H9 (cell line): ENCODE measurements at regions not wholly inside any gene's neighbourhood (a gene's known extent, or its start where the extent isn't known, plus 50 kb on each side); places are given as distances from the start of the nearest gene placed in this dataset.

Experiments
- DNase-seq: peaks from one replicate; pipeline ENCODE4 v3.0.0-alpha.2; 2017
- H2AFZ ChIP-seq: one replicate; pipeline ENCODE4 v1.6.1; 2013; ENCODE audit warnings: mild to moderate bottlenecking, low read length, control low read depth, moderate library complexity
- H2AK5ac ChIP-seq: 2 replicates; pipeline ENCODE4 v1.6.1; 2013; ENCODE audit warnings: low read length, control low read depth, mixed read lengths; ENCODE audit not compliant: insufficient read length
- H2BK120ac ChIP-seq: one replicate; pipeline ENCODE4 v1.6.1; 2013; ENCODE audit warnings: low read depth, mild to moderate bottlenecking, low read length, control low read depth, inconsistent platforms; ENCODE audit not compliant: poor library complexity, severe bottlenecking
- H2BK12ac ChIP-seq: 2 replicates; pipeline ENCODE4 v1.6.1; 2013; ENCODE audit warnings: low read length, control low read depth, mixed read lengths, low read depth; ENCODE audit not compliant: insufficient read length
- H2BK15ac ChIP-seq: 2 replicates; pipeline ENCODE4 v1.6.1; 2013; ENCODE audit warnings: low read depth, low read length, control low read depth
- H2BK20ac ChIP-seq: one replicate; pipeline ENCODE4 v1.6.1; 2013; ENCODE audit warnings: low read depth, mild to moderate bottlenecking, low read length, control low read depth, inconsistent platforms; ENCODE audit not compliant: poor library complexity, severe bottlenecking
- H2BK5ac ChIP-seq: 2 replicates; pipeline ENCODE4 v1.6.1; 2013; ENCODE audit warnings: low read length, control low read depth, mixed read lengths; ENCODE audit not compliant: insufficient read length
- H3K14ac ChIP-seq: 2 replicates; pipeline ENCODE4 v1.6.1; 2013; ENCODE audit warnings: low read length, control low read depth; ENCODE audit not compliant: insufficient read depth
- H3K18ac ChIP-seq: 2 replicates; pipeline ENCODE4 v1.6.1; 2013; ENCODE audit warnings: low read depth, mild to moderate bottlenecking, mixed read lengths, low read length, control low read depth; ENCODE audit not compliant: insufficient read length
- H3K23ac ChIP-seq: 2 replicates; pipeline ENCODE4 v1.6.1; 2013; ENCODE audit warnings: low read length, control low read depth, mixed read lengths, low read depth; ENCODE audit not compliant: insufficient read length
- H3K23me2 ChIP-seq: 2 replicates; pipeline ENCODE4 v1.6.1; 2013; ENCODE audit warnings: low read depth, mild to moderate bottlenecking, mixed read lengths, low read length, control low read depth; ENCODE audit not compliant: insufficient read length, poor library complexity, severe bottlenecking
- H3K27ac ChIP-seq: 2 replicates; pipeline ENCODE4 v1.5.1; 2013; ENCODE audit warnings: low read length, control low read depth, mixed read lengths, low read depth; ENCODE audit not compliant: insufficient read length
- H3K27me3 ChIP-seq: 2 replicates; pipeline ENCODE4 v1.6.1; 2013; ENCODE audit warnings: low read length, control low read depth, inconsistent platforms; ENCODE audit not compliant: insufficient read depth
- H3K4ac ChIP-seq: 2 replicates; pipeline ENCODE4 v1.6.1; 2013; ENCODE audit warnings: low read depth, mild to moderate bottlenecking, control low read depth, inconsistent platforms, low read length, moderate library complexity
- H3K4me1 ChIP-seq: 2 replicates; pipeline ENCODE4 v1.6.1; 2013; ENCODE audit warnings: low read length, control low read depth, inconsistent platforms; ENCODE audit not compliant: insufficient read depth
- H3K4me2 ChIP-seq: 2 replicates; pipeline ENCODE4 v1.6.1; 2013; ENCODE audit warnings: low read length, control low read depth, mixed read lengths; ENCODE audit not compliant: insufficient read length, insufficient read depth
- H3K56ac ChIP-seq: 2 replicates; pipeline ENCODE4 v1.6.1; 2013; ENCODE audit warnings: low read depth, mild to moderate bottlenecking, mixed read lengths, low read length, control low read depth; ENCODE audit not compliant: insufficient read length
- H3K79me1 ChIP-seq: 2 replicates; pipeline ENCODE4 v1.6.1; 2013; ENCODE audit warnings: low read depth, mild to moderate bottlenecking, moderate library complexity, low read length, control low read depth, inconsistent platforms; ENCODE audit not compliant: insufficient read depth, poor library complexity, severe bottlenecking
- H3K79me2 ChIP-seq: 2 replicates; pipeline ENCODE4 v1.6.1; 2013; ENCODE audit warnings: low read length, control low read depth, inconsistent platforms; ENCODE audit not compliant: insufficient read depth
- H3K9ac ChIP-seq: 2 replicates; pipeline ENCODE4 v1.6.1; 2013; ENCODE audit warnings: low read length, control low read depth, mixed read lengths; ENCODE audit not compliant: insufficient read length; ENCODE audit errors: extremely low read depth
- H3K9me3 ChIP-seq: one replicate; pipeline ENCODE4 v1.6.1; 2013; ENCODE audit warnings: low read depth, low read length, inconsistent platforms; ENCODE audit not compliant: control insufficient read depth
- H3T11ph ChIP-seq: one replicate; pipeline ENCODE4 v1.6.1; 2013; ENCODE audit warnings: mild to moderate bottlenecking, low read length, control low read depth, inconsistent platforms
- H4K20me1 ChIP-seq: one replicate; pipeline ENCODE4 v1.6.1; 2013; ENCODE audit not compliant: control insufficient read depth, insufficient read length, insufficient read depth
- H4K5ac ChIP-seq: 2 replicates; pipeline ENCODE4 v1.6.1; 2013; ENCODE audit warnings: low read depth, mild to moderate bottlenecking, mixed read lengths, low read length, control low read depth; ENCODE audit not compliant: insufficient read length
- H4K8ac ChIP-seq: replicated peaks from 2 replicates; pipeline ENCODE4 v1.6.1; 2013; ENCODE audit warnings: low read length, control low read depth, mixed read lengths, low read depth; ENCODE audit not compliant: insufficient read length
- H4K91ac ChIP-seq: 2 replicates; pipeline ENCODE4 v1.6.1; 2013; ENCODE audit warnings: low read depth, mild to moderate bottlenecking, moderate library complexity, mixed read lengths, low read length, control low read depth; ENCODE audit not compliant: insufficient read length
- H3K27ac Mint-ChIP-seq, 3 experiments: 2 replicates in 2 of 3; 3 replicates in 1 of 3; pipeline ENCODE4 v1.8.0; 2020 to 2021; ENCODE audit warnings: mixed read lengths in 3 of 3, mild to moderate bottlenecking in 1 of 3, moderate library complexity in 1 of 3
- H3K27me3 Mint-ChIP-seq: 2 replicates; pipeline ENCODE4 v1.8.0; 2021; ENCODE audit warnings: low read depth, mild to moderate bottlenecking, moderate library complexity, mixed read lengths
- H3K36me3 Mint-ChIP-seq, 3 experiments: 2 replicates in 2 of 3; 3 replicates in 1 of 3; pipeline ENCODE4 v1.8.0; 2020 to 2021; ENCODE audit warnings: low read depth in 3 of 3, mixed read lengths in 3 of 3; ENCODE audit not compliant: insufficient read depth in 1 of 3
- H3K4me1 Mint-ChIP-seq, 2 experiments: 2 replicates each; pipeline ENCODE4 v1.8.0; 2020; ENCODE audit warnings: mixed read lengths in 2 of 2
- H3K4me3 Mint-ChIP-seq, 2 experiments: 2 replicates in 1 of 2; 3 replicates in 1 of 2; pipeline ENCODE4 v1.8.0; 2020 to 2021; ENCODE audit warnings: mild to moderate bottlenecking in 2 of 2, mixed read lengths in 2 of 2, moderate library complexity in 1 of 2
- H3K9me3 Mint-ChIP-seq, 2 experiments: 2 replicates in 1 of 2; 3 replicates in 1 of 2; pipeline ENCODE4 v1.8.0; 2020; ENCODE audit warnings: mild to moderate bottlenecking in 2 of 2, mixed read lengths in 2 of 2, moderate library complexity in 1 of 2
- WGBS: extraction: QIAGEN DNeasy Blood & Tissue Kit; methylation state at CpG from one replicate; pipeline ENCODE4 v1.1.7; 2013; ENCODE audit warnings: missing lambda C conversion rate, low lambda C conversion rate, mixed read lengths; ENCODE audit not compliant: insufficient read length; ENCODE audit errors: extremely low coverage; 5-methylcytosine and 5-hydroxymethylcytosine counted together
- TF ChIP-seq, protein P1 (sequence below): fragments of 200-600 bp; sonication (generic); conservative IDR thresholded peaks from 3 replicates; pipeline ENCODE4 v1.8.0; 2021; ENCODE audit warnings: antibody characterized with exemption, mild to moderate bottlenecking

DNA sequence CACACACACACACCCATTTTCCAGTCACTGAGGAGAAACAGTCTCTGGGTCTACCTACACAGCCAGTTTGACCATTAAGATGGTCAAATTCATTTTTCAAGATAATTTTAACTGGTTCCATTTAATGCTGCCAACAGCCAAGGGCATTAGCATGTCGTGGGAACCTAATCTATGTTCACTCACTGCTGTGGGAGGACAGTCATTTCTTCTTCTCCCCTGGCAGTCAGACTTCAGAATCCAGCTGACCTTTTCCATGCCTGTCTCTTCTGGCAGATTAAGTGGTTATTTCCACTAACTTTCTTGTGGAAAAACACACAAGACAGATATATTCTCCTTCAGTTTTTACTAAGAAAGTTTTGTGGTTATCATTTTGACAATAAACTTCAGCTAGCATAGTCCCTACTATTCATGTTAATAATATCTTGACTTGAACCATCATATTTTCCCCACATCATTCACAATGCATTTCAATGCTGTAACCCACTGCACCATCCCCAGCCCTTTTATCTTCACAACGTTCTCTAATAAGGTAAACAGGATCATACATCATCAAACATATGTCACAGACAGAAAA, 82.2 kb downstream of the DAD1 start:
- no peaks in the 10 kb centered on the region for H3K79me1 ChIP-seq
- H2AFZ ChIP-seq = no peak overlapping the region
- no peaks in the 10 kb centered on the region for H3K23me2 ChIP-seq
- H3K27ac ChIP-seq = no peak overlapping the region
- Mint-ChIP-seq H3K27ac (no peak overlapping the region), H3K36me3 (no peaks in the 10 kb centered on the region), H3K9me3 (no peaks in the 10 kb centered on the region), H3K4me1 (peaks cover 20 to 29% of the 10 kb centered on the region in 2 experiments), H3K4me3 (no peak overlapping the region), H3K27me3 (no peaks in the 10 kb centered on the region; the same call in 1 of the 2 replicates)
- H3K9ac ChIP-seq = no peak overlapping the region
- H4K8ac ChIP-seq = no peak overlapping the region
- H3K79me2 ChIP-seq = no peaks in the 10 kb centered on the region
- H4K5ac ChIP-seq = no peak overlapping the region
- H2BK12ac ChIP-seq = no peak overlapping the region
- H2AK5ac ChIP-seq = no peak overlapping the region
- no peaks in the 10 kb centered on the region for H3K27me3 ChIP-seq
- H3K14ac ChIP-seq = no peak overlapping the region
- TF ChIP-seq, protein P1, sequence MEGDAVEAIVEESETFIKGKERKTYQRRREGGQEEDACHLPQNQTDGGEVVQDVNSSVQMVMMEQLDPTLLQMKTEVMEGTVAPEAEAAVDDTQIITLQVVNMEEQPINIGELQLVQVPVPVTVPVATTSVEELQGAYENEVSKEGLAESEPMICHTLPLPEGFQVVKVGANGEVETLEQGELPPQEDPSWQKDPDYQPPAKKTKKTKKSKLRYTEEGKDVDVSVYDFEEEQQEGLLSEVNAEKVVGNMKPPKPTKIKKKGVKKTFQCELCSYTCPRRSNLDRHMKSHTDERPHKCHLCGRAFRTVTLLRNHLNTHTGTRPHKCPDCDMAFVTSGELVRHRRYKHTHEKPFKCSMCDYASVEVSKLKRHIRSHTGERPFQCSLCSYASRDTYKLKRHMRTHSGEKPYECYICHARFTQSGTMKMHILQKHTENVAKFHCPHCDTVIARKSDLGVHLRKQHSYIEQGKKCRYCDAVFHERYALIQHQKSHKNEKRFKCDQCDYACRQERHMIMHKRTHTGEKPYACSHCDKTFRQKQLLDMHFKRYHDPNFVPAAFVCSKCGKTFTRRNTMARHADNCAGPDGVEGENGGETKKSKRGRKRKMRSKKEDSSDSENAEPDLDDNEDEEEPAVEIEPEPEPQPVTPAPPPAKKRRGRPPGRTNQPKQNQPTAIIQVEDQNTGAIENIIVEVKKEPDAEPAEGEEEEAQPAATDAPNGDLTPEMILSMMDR = no peak
- H4K20me1 ChIP-seq = no peaks in the 10 kb centered on the region
- H3K23ac ChIP-seq = no peak overlapping the region
- no peak overlapping the region for H3K4me2 ChIP-seq
- H2BK120ac ChIP-seq = no peak overlapping the region
- no peak overlapping the region for H2BK15ac ChIP-seq
- H4K91ac ChIP-seq = no peak overlapping the region
- no peak overlapping the region for H3K18ac ChIP-seq
- no peak for DNase-seq
- H2BK20ac ChIP-seq = no peak overlapping the region
- H2BK5ac ChIP-seq = no peak overlapping the region
- WGBS = no CpG with 5 or more reads among the region's 2 CpGs
- no peak overlapping the region for H3K56ac ChIP-seq
- H3K4ac ChIP-seq = no peak overlapping the region
- H3T11ph ChIP-seq = no peak overlapping the region
- no peaks in the 10 kb centered on the region; the same call in 1 of the 2 replicates for H3K4me1 ChIP-seq
- no peaks in the 10 kb centered on the region for H3K9me3 ChIP-seq
